ENCODE measurements at regions not wholly inside any gene's neighbourhood (a gene's known extent, or its start where the extent isn't known, plus 50 kb on each side); places are given as distances from the start of the nearest gene placed in this dataset.

DNA sequence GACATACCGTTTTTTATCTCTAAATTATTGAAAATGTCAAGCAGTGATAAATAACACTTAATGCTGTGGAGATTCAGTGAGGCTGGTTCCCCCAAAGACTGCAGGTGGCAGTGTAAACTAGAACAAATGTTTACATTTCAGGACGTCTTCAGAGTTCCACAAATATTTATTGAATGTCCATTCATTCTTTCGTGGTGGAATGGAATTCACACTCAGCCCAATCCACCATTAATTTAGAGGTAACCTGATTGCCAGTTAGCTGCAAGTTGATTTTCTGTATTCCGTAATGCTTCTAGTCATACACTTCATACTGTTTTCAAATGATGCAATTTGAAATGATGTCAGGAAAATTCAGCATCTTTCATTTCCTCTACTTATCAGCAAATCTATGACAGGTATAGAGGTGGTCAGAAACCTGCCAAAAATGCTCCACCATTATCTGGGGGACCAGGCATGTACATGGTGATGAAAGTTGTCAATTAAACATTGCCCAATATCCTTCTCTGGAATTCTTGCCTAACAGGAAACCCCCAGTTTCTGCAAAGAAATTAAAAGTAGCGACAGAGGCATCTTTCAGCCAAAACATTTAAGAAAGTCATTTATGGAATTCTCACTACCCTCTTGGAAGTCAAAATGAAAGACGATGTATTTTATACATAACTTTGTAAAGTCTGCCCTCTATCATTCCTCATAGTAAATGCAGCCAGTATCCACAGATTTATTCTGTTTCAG lies 94.3 kb upstream of the BMAL1 start:
- H3K4me1 Mint-ChIP-seq, result peaks cover 6% of the 10 kb centered on the region
- peaks cover 4% of the 10 kb centered on the region for H3K36me3 Mint-ChIP-seq
- no peak for DNase-seq (ENCODE audit: low spot score in 2 of 2, unreplicated experiment in 2 of 2)
- no peak overlapping the region for H3K27ac Mint-ChIP-seq
- H3K4me3 Mint-ChIP-seq, result no peak overlapping the region
- peaks cover 13% of the 10 kb centered on the region for H3K9me3 Mint-ChIP-seq
- no peaks in the 10 kb centered on the region for H3K27me3 Mint-ChIP-seq (ENCODE audit: low read depth)
- TF ChIP-seq, protein P1, sequence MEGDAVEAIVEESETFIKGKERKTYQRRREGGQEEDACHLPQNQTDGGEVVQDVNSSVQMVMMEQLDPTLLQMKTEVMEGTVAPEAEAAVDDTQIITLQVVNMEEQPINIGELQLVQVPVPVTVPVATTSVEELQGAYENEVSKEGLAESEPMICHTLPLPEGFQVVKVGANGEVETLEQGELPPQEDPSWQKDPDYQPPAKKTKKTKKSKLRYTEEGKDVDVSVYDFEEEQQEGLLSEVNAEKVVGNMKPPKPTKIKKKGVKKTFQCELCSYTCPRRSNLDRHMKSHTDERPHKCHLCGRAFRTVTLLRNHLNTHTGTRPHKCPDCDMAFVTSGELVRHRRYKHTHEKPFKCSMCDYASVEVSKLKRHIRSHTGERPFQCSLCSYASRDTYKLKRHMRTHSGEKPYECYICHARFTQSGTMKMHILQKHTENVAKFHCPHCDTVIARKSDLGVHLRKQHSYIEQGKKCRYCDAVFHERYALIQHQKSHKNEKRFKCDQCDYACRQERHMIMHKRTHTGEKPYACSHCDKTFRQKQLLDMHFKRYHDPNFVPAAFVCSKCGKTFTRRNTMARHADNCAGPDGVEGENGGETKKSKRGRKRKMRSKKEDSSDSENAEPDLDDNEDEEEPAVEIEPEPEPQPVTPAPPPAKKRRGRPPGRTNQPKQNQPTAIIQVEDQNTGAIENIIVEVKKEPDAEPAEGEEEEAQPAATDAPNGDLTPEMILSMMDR (IDR thresholded peaks at IDR 0.05; ENCODE audit: unreplicated experiment), result peak; percentile 50

DNA sequence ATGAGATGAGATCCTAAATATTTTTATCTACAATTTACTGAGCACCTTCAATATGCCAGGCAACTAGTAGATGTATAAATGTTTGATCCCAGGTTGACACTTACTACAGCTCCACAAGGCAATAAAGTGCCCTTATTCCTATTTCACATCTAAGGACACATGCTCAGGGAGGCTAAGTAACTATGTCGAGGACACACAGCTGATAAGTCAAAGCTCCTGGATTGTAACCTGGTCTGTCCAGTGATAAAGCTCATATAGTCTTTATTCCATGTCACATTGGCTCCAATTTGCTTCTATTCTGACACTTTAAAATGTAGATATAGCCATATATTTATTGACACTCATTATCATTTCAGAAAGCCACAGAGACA lies 93.8 kb upstream of the BMAL1 start:
- H3K4me3 Mint-ChIP-seq, result no peak overlapping the region

DNA sequence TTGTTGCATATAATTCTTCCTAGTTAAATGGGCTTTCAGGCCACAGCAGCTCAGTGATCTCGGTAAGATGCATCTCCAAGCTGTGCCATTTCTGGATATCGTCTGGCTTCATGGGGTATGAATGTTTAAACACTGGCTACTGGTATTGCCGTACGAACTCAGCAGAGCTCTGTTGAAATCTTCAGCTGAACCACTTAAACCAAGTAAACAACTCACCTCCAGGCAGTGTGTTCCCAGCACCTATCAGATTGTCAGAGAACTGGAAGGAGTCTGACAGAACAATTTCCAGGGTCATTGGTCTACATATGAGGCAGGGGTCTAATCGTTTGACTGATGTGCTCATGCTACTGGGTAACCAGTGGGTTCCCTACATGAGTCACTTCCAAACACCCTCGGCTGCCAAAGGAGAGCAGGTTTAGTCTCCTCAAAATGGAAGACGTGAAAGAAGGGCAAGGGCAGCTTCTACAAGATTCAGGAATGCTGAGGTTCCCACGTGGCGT lies 93.2 kb upstream of the BMAL1 start:
- H3K4me3 Mint-ChIP-seq, result no peak overlapping the region
- peaks cover 4% of the 10 kb centered on the region for H3K36me3 Mint-ChIP-seq
- no peak for DNase-seq (ENCODE audit: low spot score in 2 of 2, unreplicated experiment in 2 of 2)
- H3K4me1 Mint-ChIP-seq, result peaks cover 6% of the 10 kb centered on the region
- no peak overlapping the region for H3K27ac Mint-ChIP-seq
- H3K9me3 Mint-ChIP-seq, result peaks cover 19% of the 10 kb centered on the region
- TF ChIP-seq, protein P1 (IDR thresholded peaks at IDR 0.05; ENCODE audit: unreplicated experiment), result no peak
- H3K27me3 Mint-ChIP-seq (ENCODE audit: low read depth), result no peaks in the 10 kb centered on the region

More for the DNA sequence above, 93.8 kb upstream of the BMAL1 start:
- Mint-ChIP-seq H3K27me3 (ENCODE audit: low read depth) (no peaks in the 10 kb centered on the region), H3K9me3 (peaks cover 17% of the 10 kb centered on the region), H3K27ac (no peak overlapping the region), H3K4me1 (peaks cover 6% of the 10 kb centered on the region), H3K36me3 (peaks cover 4% of the 10 kb centered on the region)
- no peak for DNase-seq (ENCODE audit: low spot score in 2 of 2, unreplicated experiment in 2 of 2)
- TF ChIP-seq, protein P1 (IDR thresholded peaks at IDR 0.05; ENCODE audit: unreplicated experiment), result no peak

DNA sequence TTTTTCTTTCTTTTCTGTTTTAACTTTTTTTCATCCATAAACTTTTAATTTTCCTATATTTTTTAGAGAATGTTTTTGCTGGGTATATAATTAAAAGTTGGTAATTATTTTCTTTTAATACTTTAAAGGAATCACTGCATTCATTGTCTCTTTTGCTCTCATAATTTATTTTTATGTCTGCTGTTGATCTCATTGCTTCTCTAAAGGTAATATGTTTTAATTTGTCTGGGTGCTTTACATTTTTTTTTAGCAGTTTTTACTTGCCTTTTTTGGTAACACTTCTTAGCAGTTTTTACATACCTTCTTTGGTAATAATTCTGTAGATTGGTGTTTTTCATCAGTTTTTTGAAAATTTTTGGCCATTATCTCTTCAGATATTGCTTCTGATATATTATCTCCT lies 89.4 kb upstream of the BMAL1 start:
- no peaks in the 10 kb centered on the region for H3K27me3 Mint-ChIP-seq (ENCODE audit: low read depth)
- TF ChIP-seq, protein P1 (IDR thresholded peaks at IDR 0.05; ENCODE audit: unreplicated experiment), result no peak
- H3K36me3 Mint-ChIP-seq, result peaks cover 6% of the 10 kb centered on the region
- no peak overlapping the region for H3K4me3 Mint-ChIP-seq
- no peak overlapping the region for H3K27ac Mint-ChIP-seq
- DNase-seq (ENCODE audit: low spot score in 2 of 2, unreplicated experiment in 2 of 2), result no peak
- H3K9me3 Mint-ChIP-seq, result peaks cover 35% of the 10 kb centered on the region
- H3K4me1 Mint-ChIP-seq, result peaks cover 5% of the 10 kb centered on the region

DNA sequence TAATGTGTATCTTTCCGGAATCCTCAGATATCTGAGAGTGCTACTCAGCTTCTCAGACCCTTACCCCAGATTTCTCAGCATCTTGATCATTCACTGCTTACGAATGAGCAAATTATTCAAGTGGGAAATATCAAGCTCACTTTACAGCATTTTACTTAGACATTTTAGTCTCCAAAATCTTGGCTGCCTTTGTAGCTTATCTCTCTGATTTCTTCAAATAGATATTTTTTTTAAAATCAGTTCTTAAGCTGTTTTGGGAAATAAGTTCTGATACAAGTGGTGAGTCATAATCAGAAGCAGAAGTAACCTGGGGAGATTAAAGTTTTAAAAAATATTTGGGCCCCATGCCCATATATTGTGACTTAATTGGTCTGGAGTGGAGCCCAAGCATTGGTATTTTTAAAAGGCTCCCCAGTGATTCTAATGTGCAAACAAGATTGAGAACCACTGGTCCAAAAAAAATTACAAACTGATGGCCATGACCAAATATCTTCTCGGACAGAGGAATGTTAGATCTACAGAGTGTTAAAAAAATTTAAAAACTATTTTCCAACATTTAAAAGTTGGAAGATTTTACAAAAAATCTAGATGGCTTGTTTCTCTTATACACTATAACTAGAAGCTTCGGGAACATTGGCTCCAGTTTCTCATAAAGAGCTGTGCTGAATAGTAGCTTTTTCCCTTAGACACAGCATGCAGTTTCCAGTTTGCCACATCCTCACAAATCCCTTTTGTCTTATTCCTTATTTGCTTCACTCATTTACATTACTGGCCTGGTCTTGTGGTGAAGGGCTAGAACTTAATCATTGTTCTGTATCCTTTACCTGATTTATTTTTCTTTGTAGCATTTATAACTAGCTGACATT lies 87.8 kb upstream of the BMAL1 start:
- no peaks in the 10 kb centered on the region for H3K4me1 Mint-ChIP-seq
- H3K27ac Mint-ChIP-seq, result peak overlapping the region; percentile 52
- H3K4me3 Mint-ChIP-seq, result no peak overlapping the region
- peaks cover 6% of the 10 kb centered on the region for H3K36me3 Mint-ChIP-seq
- no peak for DNase-seq (ENCODE audit: low spot score in 2 of 2, unreplicated experiment in 2 of 2)
- TF ChIP-seq, protein P1 (IDR thresholded peaks at IDR 0.05; ENCODE audit: unreplicated experiment), result no peak
- H3K9me3 Mint-ChIP-seq, result peaks cover 35% of the 10 kb centered on the region
- no peaks in the 10 kb centered on the region for H3K27me3 Mint-ChIP-seq (ENCODE audit: low read depth)

Data from mesothelial cell of epicardium (in vitro differentiated cells).